Motor neuron (in vitro differentiated cells): ENCODE measurements at regions not wholly inside any gene's neighbourhood (a gene's known extent, or its start where the extent isn't known, plus 50 kb on each side); places are given as distances from the start of the nearest gene placed in this dataset.

Experiments
- ATAC-seq, 8 experiments: fragments of 200-7000 bp; cut with Tn5 transposase; replicated peaks in 6 of 8; 2 replicates each; pipeline ENCODE4 v1.8.0; 2021; ENCODE audit warnings: mild to moderate bottlenecking in 8 of 8, moderate library complexity in 8 of 8
- H3K27ac ChIP-seq, 2 donors: fragments of 250-450 bp; sonication (Bioruptor Pico); 2 replicates each; pipeline ENCODE4 v1.9.0; 2021; ENCODE audit warnings: antibody characterized with exemption in 2 of 2, mild to moderate bottlenecking in 2 of 2, moderate library complexity in 1 of 2
- H3K4me1 ChIP-seq, 2 donors: fragments of 250-450 bp; sonication (Bioruptor Pico); replicated peaks in 1 of 2; 2 replicates each; pipeline ENCODE4 v1.6.1; 2021; ENCODE audit warnings: antibody characterized with exemption in 2 of 2, mild to moderate bottlenecking in 2 of 2, moderate library complexity in 1 of 2
- H3K4me3 ChIP-seq, 5 donors: fragments of 250-450 bp; sonication (Bioruptor Pico); 2 replicates each; pipeline ENCODE4 v1.9.0; 2021; ENCODE audit warnings: antibody characterized with exemption in 5 of 5, mild to moderate bottlenecking in 5 of 5, moderate library complexity in 4 of 5
- WGBS, 10 experiments: fragments of 450-650 bp; shearing (Covaris generic); methylation state at CpG; one replicate each; pipeline ENCODE4 v1.0.0; 2022; 5-methylcytosine and 5-hydroxymethylcytosine counted together
- in situ Hi-C, 9 experiments: fragments of 400-800 bp; cut with MboI; loops; one replicate each; pipeline ENCODE4 v1.15.0; 2021; ENCODE audit warnings: low sequenced_read_pairs in 9 of 9, low pct_unique_long_range_greater_than_20kb in 2 of 9; ENCODE audit not compliant: unreplicated experiment in 9 of 9

DNA sequence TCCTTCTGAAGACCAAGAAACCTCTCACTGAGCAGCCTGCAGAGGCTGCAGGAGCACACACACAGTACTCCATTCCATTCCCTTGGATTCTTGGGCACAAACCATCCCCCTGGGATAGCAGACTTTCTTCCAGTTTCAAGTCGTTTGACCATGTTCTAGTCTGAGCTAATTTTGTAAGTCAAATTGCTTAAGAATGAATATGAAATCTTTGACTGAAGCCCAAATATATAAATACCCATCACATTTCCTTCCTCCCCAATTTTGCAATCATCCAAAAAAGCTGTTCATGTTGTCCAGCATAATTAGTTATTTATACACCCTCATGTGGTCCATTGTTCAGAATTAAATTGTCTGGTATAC, 231.2 kb upstream of the TPRG1 start:
- Histone ChIP-seq H3K27ac (no peak overlapping the region), H3K4me1 (no peaks in the 10 kb centered on the region), H3K4me3 (no peak overlapping the region)
- ATAC-seq = no peak
- WGBS, 10 experiments = 13 to 88% (median 60%) methylated on average over 1 of the region's 1 CpG; no CpG with 5 or more reads in 6 of the 10 experiments
- in situ Hi-C loops = no loop called here

DNA sequence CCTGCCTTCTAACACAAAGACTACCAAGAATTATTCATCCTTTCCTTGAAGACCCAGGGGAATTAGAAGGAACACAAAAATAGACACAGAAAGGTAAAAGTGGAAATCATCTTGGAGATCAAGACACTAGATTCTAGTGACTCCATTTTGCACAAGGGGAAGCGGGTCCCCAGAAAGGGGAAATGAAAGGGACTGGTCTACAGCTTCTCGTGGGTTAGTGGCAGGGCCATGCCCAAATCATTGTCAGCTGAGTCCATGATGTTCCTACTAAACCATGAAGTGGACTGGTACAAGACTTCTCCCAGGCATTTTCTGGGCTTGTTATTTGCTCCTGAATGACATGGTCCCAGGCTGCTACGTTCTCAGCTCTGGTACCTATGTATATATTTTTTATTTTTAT, 230.7 kb upstream of the TPRG1 start:
- Histone ChIP-seq H3K4me1 (no peaks in the 10 kb centered on the region), H3K27ac (no peak overlapping the region), H3K4me3 (no peak overlapping the region)
- no peak for ATAC-seq
- WGBS, 10 experiments = 20 to 100% (median 86%) methylated on average over 1 to 3 of the region's 3 CpGs; no CpG with 5 or more reads in 1 of the 10 experiments
- in situ Hi-C loops = no loop called here

DNA sequence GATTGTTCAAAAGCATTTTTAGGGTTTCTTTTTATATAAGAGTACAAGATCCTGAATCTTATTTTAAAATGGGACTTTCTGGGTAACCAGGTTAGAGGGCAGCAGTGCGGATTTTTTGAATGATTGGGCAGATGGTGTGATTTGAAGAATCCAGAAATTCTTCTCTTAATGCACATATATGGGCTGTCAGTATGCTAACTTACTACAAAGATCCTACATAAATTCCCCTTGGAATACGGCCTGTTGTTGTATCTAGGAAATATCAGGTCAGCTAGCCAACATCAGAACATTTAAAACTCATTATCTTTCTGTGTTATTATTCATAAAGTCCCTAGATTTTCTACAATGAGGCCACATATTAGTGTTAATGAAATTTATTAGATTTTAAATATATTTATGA, 229.6 kb upstream of the TPRG1 start:
- no peak for ATAC-seq
- Histone ChIP-seq H3K4me1 (no peaks in the 10 kb centered on the region), H3K27ac (no peak overlapping the region), H3K4me3 (no peak overlapping the region)
- WGBS, 10 experiments = 33 to 100% (median 84%) methylated on average over 1 to 2 of the region's 2 CpGs; no CpG with 5 or more reads in 2 of the 10 experiments
- in situ Hi-C loops = no loop called here

DNA sequence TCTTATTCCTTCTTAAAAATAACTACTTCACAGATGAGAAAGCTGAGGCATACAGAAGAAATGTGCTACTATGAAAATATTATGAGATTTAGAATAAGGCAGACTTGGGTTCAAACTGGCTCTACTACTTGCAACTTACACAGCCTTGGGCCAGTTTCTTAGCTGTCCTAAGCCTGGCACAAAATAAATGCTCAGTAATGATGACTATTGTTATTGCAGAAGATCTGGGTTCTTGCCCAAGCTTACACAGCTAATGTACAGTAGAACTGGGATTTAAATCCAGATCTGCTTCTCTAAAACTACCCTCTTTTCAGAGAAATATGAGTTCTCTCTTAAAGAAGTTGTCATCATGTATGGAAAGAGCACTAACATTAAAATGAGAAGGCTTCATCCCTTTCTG, 228.2 kb upstream of the TPRG1 start:
- H3K4me1 ChIP-seq = peaks cover 5 to 6% of the 10 kb centered on the region in 2 donors
- ATAC-seq = no peak
- in situ Hi-C loops = no loop called here
- H3K27ac ChIP-seq = no peak overlapping the region
- no peak overlapping the region for H3K4me3 ChIP-seq

DNA sequence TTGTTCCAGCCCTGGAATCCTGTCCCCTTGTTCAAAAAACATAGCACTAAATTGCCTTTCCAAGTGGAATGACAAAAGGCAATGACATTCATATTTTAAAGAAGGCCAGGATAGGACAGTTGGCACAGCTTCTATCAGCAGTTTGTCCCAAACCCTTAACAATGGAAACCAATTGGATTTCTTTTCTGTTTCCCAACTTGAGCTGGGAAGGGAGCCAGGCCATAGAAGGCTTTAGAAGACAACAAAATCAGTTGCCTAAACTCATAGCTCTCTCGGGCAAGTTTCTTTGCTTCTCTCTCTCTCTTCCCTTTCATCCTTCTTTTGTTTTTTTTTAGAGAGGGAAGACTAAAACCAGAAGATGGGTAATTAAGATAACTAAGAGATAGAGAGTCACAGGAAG, 227.7 kb upstream of the TPRG1 start:
- WGBS, 10 experiments = 0 to 90% (median 64%) methylated on average over 1 of the region's 1 CpG; no CpG with 5 or more reads in 1 of the 10 experiments
- no peak overlapping the region for H3K4me3 ChIP-seq
- no peak for ATAC-seq
- no peak overlapping the region for H3K27ac ChIP-seq
- in situ Hi-C loops = no loop called here
- peaks cover 6 to 7% of the 10 kb centered on the region in 2 donors for H3K4me1 ChIP-seq

DNA sequence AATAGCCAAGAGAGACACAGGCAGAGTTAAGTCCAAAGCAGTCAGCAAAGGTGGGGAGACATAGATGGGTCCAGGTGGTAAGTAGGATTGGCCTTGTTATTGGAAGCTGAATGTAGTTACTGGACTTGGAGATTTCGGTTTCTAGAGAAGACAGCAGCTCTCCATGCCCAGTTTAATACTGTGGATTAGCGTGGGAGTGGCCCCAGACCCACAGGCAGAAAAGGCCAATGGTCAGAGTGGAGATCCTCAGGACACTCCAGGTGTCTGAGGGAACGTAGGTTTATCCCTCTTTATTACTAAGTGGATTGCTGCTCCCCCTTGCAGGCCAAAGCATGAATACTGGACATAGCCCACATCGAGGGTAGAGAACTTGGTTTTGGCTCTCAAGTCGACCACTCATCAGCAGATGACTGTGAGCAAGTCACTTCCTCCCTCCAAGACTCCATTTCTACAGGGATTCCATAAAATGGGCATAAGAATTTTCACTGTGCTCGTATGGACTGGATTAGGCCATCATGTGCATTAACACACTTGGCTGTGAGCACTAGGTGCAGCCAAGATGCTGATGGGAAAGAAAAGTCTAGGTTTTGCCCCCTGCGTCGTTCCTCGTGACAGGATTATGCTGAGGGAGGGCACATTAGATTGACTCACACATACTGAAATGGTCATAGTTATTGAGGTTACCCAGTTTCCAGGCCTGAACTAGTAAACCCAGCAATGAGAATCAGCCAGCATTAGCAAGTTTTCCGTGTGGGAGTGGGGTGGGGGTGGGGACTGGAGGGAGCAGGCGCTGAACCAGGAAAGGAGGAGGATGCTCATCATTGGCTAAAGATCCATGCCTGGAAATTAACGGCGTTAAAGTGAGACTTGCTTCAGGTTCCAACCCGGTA, 225.2 kb upstream of the TPRG1 start:
- 13 to 100% (median 66%) methylated on average over 1 to 11 of the region's 14 CpGs; no CpG with 5 or more reads in 1 of the 10 experiments for WGBS, 10 experiments
- Histone ChIP-seq H3K4me1 (peaks cover 6 to 7% of the 10 kb centered on the region in 2 donors), H3K27ac (no peak overlapping the region), H3K4me3 (peak overlapping the region in 2 of 5 donors; percentile 38 to 44)
- in situ Hi-C loops = no loop called here
- no peak for ATAC-seq

DNA sequence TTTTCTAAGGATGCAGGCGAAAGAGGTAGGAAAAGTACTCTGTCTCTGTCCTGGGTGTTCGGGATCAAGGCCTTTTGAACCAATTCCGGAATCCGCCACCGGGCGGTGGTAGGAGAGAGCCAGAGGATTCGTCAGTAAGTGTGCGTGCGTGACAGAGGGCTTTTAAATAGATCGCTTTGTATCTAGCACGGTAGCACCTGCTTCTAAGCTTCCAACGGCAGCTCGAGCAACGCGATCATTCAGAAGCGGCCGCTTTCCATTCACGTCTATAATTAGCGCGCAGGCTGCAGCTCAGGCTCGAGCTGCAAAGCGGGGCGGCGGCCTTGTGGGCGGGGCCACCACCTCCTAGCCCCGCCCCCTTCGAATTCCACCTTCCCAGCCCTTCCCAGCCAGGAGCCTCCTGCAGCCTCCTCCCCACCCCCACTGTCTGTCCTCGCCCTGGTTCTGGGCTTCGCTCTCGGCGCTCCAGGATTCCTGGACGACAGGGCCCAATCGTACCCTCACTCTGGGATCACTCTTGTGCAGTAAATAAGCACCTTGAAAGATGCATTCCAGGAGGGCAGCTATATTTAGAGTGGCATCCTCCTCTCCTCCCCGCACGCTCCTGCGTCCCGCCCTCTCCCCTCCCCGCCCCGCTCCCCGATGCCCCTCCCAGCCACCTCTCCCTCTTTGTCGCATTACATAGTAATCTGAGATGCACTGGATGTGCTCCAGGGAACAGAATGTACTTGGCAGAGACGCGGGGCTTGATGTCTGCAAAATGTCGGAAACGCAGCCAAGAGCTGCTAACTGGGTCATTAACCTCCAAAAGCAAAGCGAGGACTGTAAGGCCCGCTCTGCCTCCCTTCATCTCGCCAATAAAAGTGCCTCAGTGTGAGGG, 224.1 kb upstream of the TPRG1 start:
- WGBS, 10 experiments = 4 to 19% (median 9%) methylated on average over 3 to 21 of the region's 48 CpGs; no CpG with 5 or more reads in 6 of the 10 experiments
- in situ Hi-C loops = no loop called here
- peaks cover 6 to 7% of the 10 kb centered on the region in 2 donors for H3K4me1 ChIP-seq
- H3K27ac ChIP-seq = peak overlapping the region; percentile 82 to 83
- H3K4me3 ChIP-seq = peak overlapping the region; percentile 29 to 44 (median 38)
- peak; percentile 71 to 93 (median 88) for ATAC-seq

DNA sequence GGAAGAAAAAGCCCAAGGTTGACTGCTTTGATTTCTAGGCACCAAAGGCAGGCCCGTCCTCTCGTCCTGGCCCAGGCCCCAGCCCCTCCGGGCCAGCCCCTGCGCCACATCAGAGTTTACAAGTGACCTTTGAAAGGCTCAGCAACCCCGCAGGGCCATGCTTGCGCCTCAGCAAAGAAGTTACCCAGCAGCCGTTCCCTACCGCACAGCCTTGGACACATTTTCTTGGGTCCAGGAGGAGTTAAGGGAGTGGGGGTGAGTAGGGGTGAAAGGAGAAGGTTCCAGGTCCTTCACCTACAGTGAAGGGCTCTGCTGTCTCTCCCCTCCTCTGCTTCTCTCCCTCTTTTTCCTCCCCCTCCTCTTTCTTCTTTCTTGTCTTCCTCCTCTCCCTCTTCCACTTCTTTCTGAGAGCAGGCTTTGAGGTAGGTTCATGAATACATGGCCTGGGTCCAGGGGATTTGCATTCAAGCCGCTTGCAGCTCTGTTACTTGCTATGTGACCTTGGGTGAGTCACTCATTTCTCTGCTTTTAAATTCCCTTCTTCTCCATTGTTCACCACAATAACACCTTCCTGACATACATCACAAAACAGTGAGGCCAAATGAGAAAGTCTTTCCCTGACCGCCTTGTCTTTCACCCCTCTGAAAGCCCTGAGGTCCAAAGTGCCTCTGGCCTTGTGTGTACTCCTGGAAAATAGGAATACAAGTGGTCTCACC, 223.3 kb upstream of the TPRG1 start:
- H3K4me1 ChIP-seq = peaks cover 6 to 7% of the 10 kb centered on the region in 2 donors
- H3K4me3 ChIP-seq = peak overlapping the region; percentile 29 to 44 (median 38)
- ATAC-seq = peak; percentile 2 to 46 (median 8)
- peak overlapping the region; percentile 82 to 83 for H3K27ac ChIP-seq
- 0 to 58% (median 43%) methylated on average over 1 to 2 of the region's 10 CpGs; no CpG with 5 or more reads in 4 of the 10 experiments for WGBS, 10 experiments
- in situ Hi-C loops = no loop called here

DNA sequence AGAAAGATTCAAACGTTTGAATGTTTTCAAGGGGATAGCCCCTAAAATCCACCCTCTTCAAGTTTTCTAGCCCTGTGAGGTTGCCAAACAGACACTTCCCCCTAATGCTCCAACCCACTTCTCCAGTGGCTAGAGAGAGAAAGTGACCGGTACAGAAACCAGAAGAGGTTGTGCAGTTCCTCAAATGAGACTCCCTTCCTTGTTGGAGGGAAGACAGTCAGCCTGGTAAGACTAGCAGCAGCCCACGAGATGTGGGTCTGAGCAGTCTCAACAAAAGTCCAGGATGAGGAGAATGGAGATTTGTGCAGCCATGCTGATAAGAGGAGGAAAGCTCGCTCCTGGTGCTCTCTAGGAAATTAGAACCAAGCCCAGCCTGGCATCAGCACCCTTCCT, 222.8 kb upstream of the TPRG1 start:
- in situ Hi-C loops = no loop called here
- H3K4me1 ChIP-seq = peaks cover 6 to 7% of the 10 kb centered on the region in 2 donors
- no peak for ATAC-seq
- 82 to 100% (median 85%) methylated on average over 1 to 2 of the region's 4 CpGs; no CpG with 5 or more reads in 7 of the 10 experiments for WGBS, 10 experiments
- no peak overlapping the region for H3K27ac ChIP-seq
- no peak overlapping the region for H3K4me3 ChIP-seq

DNA sequence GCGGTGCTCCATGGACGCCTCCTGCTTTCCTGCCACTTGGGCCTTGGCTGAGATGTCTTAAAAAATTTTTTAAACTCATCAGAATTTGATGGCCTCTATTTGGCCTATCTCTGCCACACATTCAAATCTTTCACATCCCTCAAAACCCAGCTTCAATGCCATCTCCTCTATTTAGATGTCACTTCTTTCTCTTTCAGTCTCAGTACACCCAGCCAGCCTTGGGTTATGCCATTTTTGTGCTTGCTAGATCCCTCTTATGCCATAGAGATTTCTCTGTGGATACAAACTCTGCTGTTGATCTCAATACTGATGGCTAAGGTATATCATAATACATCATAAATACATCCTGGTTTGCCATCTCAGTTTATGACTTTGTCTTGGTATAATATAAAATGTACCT, 222.3 kb upstream of the TPRG1 start:
- ATAC-seq = no peak
- Histone ChIP-seq H3K4me1 (peaks cover 6 to 7% of the 10 kb centered on the region in 2 donors), H3K4me3 (no peak overlapping the region), H3K27ac (no peak overlapping the region)
- WGBS, 10 experiments = 92 to 100% (median 100%) methylated on average over 1 to 2 of the region's 2 CpGs; no CpG with 5 or more reads in 6 of the 10 experiments
- in situ Hi-C loops = no loop called here

DNA sequence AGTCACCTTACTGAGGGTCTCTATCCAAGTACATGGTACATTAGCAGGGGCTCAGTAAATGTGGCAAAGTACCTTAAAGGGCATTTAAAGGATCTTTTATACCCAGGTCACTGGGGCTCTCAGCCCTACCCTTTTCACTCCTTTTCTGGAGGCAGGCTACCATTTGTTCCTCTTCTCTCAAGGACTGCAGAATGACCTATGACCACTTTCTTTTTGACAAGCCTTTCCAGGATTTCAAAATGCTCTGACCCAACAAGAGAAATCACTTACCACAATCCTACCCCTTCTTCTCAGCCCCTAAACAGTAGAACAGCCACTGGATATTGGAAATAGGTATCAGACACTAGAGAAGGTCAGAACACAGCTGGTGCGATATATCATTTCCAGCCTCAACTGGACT, 221.8 kb upstream of the TPRG1 start:
- WGBS, 10 experiments = 100% methylated on average over 1 of the region's 1 CpG; no CpG with 5 or more reads in 5 of the 10 experiments
- ATAC-seq = no peak
- in situ Hi-C loops = loop anchor here in 8 of 9 experiments (10.0 to 25.0 kb wide), 5 partner anchors 187 to 1215 kb away; partner anchors contain the start of gene BCL6 (in 7 of the 8)
- H3K4me3 ChIP-seq = no peak overlapping the region
- H3K27ac ChIP-seq = no peak overlapping the region
- peaks cover 6 to 7% of the 10 kb centered on the region in 2 donors for H3K4me1 ChIP-seq

DNA sequence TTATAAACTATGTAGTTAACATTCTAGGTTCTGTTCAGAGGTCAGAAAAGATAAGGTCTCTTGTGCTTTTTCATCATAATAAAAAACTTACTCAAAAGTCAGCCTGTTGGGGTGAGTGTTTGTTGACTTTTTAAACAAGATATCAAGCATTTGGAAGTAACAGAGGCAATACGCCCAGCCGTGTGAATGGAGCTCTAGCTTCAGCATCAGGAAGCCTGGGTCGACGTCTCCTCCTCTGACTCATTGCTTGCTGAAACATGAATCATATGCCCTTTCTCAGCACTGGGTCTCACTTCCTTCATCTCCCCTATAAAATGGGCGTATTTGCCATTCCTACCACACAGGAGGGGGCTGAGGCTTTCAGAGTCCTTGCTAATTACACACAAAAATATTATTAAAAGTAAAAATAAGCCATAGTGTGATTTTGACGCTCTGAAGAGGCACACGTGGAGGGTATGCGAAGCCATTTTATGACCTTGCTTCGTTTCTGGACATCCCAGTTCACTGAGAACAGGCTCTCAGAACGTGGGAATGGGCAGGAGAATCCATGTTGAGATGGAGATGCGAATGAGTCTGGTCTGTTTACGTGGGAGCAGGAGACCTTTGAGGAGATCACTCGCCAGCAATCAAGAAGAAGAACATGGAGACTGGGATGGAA, 220.8 kb upstream of the TPRG1 start:
- H3K4me1 ChIP-seq = peaks cover 6 to 7% of the 10 kb centered on the region in 2 donors
- no peak overlapping the region for H3K27ac ChIP-seq
- in situ Hi-C loops = loop anchor here in 8 of 9 experiments (10.0 to 25.0 kb wide), 5 partner anchors 186 to 1216 kb away; partner anchors contain the start of gene BCL6 (in 7 of the 8)
- 35 to 100% (median 86%) methylated on average over 1 to 13 of the region's 13 CpGs for WGBS, 10 experiments
- no peak overlapping the region for H3K4me3 ChIP-seq
- peak in 2 of 8 experiments; percentile 17 to 35 for ATAC-seq
